Erythroblast (primary cell): ENCODE measurements at regions not wholly inside any gene's neighbourhood (a gene's known extent, or its start where the extent isn't known, plus 50 kb on each side); places are given as distances from the start of the nearest gene placed in this dataset.
A peak's percentile ranks its signal among the peaks of the same experiment; 100 is the strongest.
"Not testable (repeated sequence)": the region's sequence is repeated elsewhere in the genome, so short reads cannot be mapped to it uniquely, and the experiment has no call there.

Source experiments
- DNase-seq, 2 experiments: peaks; one replicate each; lab custom pipeline; 2025; lab: John Stamatoyannopoulos, UW
- GATA1 ChIP-seq: IDR thresholded peaks from 2 replicates; pipeline ENCODE4 v1.6.1; 2011; ENCODE audit warnings: low read depth, mild to moderate bottlenecking, control low read depth, low read length, moderate library complexity
- POLR2A ChIP-seq: IDR thresholded peaks from 2 replicates; pipeline ENCODE4 v1.6.1; 2011; ENCODE audit warnings: mild to moderate bottlenecking, low read length

GRCh38 chr18:57901825-57902589, 98.9 kb upstream of the ATP8B1 start:
- TF ChIP-seq POLR2A (no peak), GATA1 (no peak)
- no peak for DNase-seq

DNA sequence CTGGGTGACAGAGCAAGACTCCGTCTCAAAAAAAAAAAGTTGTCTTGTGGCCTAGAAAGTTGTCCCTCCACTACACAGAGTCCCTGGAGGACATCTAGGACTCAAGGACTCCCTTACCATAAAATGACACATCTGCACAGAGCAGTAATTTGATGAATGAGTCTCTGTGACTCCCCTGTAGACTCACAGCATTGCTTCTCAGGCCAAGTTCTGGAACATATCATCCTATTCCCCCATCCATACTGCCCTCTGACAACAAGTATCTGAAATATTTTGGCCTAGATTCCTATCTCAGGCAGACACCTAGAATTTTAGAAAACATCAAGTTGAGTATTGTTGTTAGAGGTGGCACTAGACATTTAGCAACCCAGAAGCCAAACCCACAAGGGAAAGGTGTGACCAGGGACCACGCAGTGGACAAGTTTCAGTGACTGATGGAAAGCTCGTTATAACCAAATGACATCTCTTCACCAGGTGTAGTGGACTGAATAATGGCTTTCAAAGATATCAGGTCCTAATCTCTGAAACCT, 97.9 kb upstream of the ATP8B1 start:
- TF ChIP-seq POLR2A (no peak), GATA1 (no peak)
- DNase-seq, result no peak

DNA sequence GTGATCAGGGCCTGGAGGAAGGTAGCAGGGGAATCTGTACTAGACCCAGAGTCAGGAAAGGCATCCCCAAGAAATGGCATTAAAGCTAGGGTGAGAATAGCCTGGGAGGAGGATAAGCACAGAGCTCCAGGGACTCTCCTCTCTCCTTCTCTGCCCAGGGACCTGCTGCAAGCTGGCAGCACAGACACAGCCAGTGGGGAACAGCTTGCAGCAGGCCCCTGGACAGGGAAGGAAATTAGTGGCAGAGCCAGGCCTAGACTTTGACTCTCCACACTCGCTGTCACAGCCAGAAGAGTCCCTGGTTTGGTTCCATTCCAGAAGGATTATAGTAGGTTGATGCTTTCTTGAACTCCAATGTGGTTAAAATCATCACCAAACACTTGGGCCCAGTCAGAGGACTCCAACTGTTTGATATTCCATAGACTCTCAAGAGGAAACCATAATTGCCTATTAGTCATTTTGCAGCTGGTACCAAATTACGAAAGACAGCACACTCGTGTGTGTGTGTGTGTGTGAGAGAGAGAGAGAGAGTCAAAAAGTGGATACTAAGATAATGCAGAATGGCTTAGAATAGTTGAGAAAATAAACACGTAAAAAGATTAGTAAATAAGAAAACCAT, 95.5 kb upstream of the ATP8B1 start:
- TF ChIP-seq GATA1 (no peak), POLR2A (no peak)
- no peak for DNase-seq

GRCh38 chr18:57895182-57895581, 92.1 kb upstream of the ATP8B1 start:
- TF ChIP-seq GATA1, result no peak
- no peak for TF ChIP-seq POLR2A
- DNase-seq, result no peak

- TF ChIP-seq GATA1 (no peak), POLR2A (no peak)
- DNase-seq, result no peak
Observed at GRCh38 chr18:57891707-57892391, 88.7 kb upstream of the ATP8B1 start.

DNA sequence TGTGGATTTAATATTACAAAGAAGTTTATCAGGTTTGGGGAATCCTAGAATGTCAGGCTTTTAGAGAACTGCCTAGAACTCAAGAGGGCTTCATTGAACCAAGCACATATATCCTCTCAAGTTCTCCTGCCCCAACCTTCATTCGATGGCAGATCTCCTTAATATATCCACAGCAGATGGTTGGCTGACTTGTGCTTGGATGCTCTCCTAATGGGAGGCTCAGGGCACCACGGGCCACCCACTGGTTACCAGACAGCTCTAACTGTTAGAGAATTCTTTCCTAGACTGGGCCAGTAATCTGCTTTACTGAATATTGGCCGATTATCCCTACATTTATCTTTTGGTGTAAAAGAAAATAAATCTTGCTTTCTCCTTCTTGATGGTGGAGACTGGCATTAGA, 87.2 kb upstream of the ATP8B1 start:
- no peak for DNase-seq
- TF ChIP-seq POLR2A, result no peak
- TF ChIP-seq GATA1, result no peak

DNA sequence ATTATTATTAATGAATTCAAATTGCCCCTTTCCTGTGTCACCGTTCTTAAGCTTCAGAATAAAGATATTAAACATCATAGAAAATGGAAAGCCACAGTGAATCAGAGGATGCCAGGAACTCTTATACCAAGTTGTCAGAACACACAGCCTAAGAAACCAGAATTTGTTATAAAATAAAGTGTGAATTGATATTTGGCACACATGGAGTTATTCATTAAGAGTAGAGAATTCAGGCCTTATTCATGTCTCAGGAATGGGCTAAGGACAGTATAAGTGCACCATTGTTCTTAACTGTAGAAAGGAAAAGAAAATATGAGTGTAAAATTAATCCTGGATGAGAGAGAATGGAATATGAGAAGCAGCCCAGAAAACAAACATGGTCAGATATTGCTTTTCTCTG, 86.7 kb upstream of the ATP8B1 start:
- no peak for DNase-seq
- TF ChIP-seq POLR2A (no peak), GATA1 (no peak)

DNA sequence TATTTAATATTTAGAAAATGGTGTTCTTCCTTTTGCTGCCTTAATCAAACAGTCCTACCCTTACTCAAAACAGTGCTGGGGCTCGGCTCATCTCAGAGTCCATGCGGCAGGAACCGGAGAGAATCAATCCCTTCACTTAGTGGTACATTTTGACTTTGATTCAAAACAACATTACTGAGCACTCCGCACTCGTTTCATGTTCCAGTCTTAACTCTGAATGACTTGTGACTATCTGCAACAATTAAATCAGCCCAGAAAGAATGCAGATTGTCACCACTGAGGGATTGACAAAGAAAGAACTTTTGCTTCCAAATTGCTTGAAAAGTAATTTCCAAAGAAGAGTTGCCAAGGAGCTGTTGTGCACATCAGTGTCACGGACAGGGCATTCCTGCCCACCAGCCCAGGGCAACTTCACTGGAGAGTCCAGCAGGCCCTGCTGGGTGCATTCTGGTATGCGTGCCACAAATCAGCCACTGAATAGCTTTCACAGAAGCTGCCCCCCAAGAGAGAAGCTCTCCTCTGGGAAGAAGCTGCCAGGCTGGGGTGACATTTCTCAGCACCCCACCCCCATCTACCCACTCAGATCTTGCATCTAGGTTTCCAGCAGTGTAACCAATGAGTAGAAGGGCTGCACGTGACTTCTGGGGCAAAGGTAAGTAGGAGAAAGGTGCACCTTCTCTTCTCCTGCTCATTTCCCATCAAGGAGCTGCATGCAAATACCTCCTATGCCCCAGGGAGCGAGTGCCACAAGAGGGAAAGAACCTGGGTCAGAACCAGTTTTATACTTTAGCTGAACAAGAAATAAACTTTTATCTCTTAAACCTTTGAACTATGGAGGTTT, 84.6 kb upstream of the ATP8B1 start:
- DNase-seq, result no peak
- TF ChIP-seq POLR2A, result no peak

DNA sequence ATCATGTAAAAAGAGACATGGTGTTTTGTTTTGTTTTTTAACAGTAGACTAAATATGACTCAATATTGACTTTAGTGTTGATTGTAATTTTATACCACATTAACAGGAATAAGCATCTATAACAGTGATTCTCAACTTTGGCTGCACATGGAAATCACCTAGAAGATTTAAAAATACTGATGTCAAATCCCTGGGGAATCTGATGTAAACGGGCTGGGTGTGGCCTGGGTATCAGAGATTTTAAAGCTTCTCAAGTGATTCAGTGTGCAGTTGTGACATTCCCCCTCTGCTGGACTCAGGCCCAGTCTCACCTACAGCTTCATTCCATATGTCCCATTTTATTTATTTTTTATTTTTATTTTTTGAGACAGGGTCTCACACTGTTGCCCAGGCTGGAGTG, 82.8 kb upstream of the ATP8B1 start:
- no peak for DNase-seq
- no peak for TF ChIP-seq GATA1

DNA sequence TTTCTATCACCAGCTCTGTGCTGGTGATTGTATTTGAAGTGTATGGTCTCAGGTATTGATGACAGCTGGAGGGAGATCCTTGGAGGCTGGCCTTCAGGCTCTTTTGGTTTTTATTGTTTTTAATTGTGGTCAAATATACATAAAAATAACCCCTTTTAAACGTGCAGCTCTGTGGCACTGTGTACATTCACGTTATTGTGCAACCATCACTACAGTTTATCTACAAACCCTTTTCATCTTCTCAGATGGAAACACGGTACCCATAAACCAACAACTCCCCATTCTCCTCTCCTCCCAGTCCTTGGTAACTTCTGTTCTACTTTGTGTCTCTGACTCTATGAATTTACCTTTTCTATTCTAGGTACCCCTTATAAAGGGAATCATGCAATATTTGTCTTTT, 79.3 kb upstream of the ATP8B1 start:
- no peak for TF ChIP-seq GATA1
- TF ChIP-seq POLR2A, result no peak
- no peak for DNase-seq

DNA sequence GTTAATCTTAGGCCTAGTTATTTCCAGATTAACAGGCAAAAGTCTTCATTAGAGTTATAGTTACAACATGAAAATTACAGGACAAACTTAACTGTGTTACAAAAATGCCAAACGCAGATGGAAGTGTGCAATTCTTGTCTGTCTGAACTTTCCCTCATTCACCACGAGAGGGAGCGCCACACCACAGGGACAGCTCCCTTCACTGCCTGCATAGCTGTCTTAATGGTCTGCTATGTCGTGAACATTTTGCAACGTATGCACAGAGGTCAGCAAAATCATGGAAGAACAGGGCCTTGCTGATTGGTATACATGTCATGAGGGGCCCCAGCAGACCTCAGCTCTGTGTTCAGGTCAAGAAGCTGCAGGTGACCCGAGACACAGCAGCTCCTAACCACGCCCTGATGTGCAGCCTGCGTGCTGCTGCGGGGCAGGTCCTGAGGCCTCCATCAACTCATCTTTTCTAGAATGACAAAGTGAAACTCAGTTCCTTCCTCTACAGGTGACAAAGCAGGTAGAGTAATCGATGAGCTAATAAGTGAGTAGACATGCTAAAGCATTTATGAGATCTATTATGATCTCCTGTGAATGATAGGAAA, 78.8 kb upstream of the ATP8B1 start:
- DNase-seq, result peak; percentile 81 to 93
- TF ChIP-seq POLR2A, result no peak
- no peak for TF ChIP-seq GATA1

GRCh38 chr18:57879924-57880323, 76.8 kb upstream of the ATP8B1 start:
- not testable (repeated sequence) for DNase-seq

DNA sequence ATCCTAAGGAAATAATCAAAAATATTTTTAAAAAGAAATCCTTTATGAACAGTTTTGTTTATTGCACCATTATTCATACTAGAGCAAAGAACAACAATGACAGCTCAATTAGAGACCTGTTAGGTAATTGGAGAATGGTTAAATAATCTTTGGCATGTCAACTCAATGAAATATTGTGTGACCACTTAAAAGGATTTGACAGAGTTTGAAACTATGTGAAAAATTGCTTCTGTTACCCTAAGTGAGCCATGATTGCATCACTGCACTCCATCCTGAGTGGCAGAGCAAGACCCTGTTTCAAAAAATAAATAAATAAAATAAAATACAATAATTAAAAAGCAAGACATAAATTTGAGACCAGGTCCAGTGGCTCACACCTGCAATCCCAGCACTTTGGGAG, 66.1 kb upstream of the ATP8B1 start:
- TF ChIP-seq GATA1, result no peak
- TF ChIP-seq POLR2A, result no peak
- DNase-seq, result peak in 1 of 2 experiments; percentile 19

DNA sequence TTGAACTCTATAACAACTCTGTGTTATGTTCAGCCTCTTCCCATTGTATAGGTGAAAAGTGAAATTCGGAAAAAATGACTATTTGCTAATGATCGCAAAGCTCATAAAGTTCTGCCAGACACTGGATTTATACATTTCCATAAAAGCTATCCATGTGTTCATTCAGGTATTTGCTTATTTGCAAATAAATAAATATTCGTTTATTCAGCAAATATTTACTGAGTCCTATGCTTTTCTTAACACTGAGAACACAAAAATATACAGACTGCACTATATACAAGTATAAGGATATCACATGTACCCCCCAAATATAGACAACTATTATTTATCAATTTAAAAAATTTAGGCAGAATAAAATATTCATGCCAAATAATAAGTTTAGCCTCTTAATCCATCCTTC, 63.2 kb upstream of the ATP8B1 start:
- no peak for DNase-seq
- TF ChIP-seq POLR2A, result no peak
- TF ChIP-seq GATA1, result no peak
